Mesothelial cell of epicardium (in vitro differentiated cells): ENCODE measurements at regions not wholly inside any gene's neighbourhood (a gene's known extent, or its start where the extent isn't known, plus 50 kb on each side); places are given as distances from the start of the nearest gene placed in this dataset.

Experiments
- DNase-seq, 2 experiments: peaks; one replicate each; pipeline ENCODE4 v3.0.0; 2021; ENCODE audit warnings: low spot score in 2 of 2; ENCODE audit not compliant: unreplicated experiment in 2 of 2
- H3K27ac Mint-ChIP-seq: 2 replicates; pipeline ENCODE4 v1.8.0; 2021; ENCODE audit warnings: mixed read lengths
- H3K27me3 Mint-ChIP-seq: 2 replicates; pipeline ENCODE4 v1.8.0; 2021; ENCODE audit warnings: low read depth, mixed read lengths
- H3K36me3 Mint-ChIP-seq: 2 replicates; pipeline ENCODE4 v1.8.0; 2021; ENCODE audit warnings: mixed read lengths
- H3K4me1 Mint-ChIP-seq: 2 replicates; pipeline ENCODE4 v1.8.0; 2021; ENCODE audit warnings: mixed read lengths
- H3K4me3 Mint-ChIP-seq: 2 replicates; pipeline ENCODE4 v1.8.0; 2021; ENCODE audit warnings: mild to moderate bottlenecking, moderate library complexity, mixed read lengths
- H3K9me3 Mint-ChIP-seq: 2 replicates; pipeline ENCODE4 v1.8.0; 2021; ENCODE audit warnings: mixed read lengths
- TF ChIP-seq, protein P1 (sequence below): fragments of 200-600 bp; sonication (generic); IDR thresholded peaks from one replicate; pipeline ENCODE4 v1.5.0; 2021; ENCODE audit warnings: antibody characterized with exemption; ENCODE audit not compliant: unreplicated experiment

DNA sequence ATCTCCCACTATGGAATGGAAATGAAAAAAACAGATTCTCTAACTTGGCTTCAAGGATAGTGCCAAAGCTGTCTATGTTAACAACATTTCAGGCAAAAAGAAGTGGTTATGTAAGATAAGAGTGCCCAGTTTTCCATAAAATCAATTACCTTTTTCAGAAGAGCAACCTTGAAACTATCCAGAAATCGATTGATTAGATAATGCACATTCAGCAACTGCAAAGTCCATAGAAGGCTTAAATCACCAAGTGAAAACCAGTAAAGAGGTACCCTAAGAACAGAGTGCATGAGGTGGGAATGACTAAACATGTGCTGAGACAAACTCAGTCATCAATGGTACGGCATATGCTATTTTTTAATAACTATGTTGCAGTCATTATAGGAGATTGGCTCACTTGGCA is 71.9 kb upstream of the TNKS2 start:
- Mint-ChIP-seq H3K27me3 (peaks cover 6% of the 10 kb centered on the region), H3K27ac (no peak overlapping the region), H3K36me3 (no peaks in the 10 kb centered on the region), H3K4me3 (no peak overlapping the region), H3K4me1 (no peaks in the 10 kb centered on the region), H3K9me3 (peaks cover 3% of the 10 kb centered on the region)
- DNase-seq = no peak
- TF ChIP-seq, protein P1, sequence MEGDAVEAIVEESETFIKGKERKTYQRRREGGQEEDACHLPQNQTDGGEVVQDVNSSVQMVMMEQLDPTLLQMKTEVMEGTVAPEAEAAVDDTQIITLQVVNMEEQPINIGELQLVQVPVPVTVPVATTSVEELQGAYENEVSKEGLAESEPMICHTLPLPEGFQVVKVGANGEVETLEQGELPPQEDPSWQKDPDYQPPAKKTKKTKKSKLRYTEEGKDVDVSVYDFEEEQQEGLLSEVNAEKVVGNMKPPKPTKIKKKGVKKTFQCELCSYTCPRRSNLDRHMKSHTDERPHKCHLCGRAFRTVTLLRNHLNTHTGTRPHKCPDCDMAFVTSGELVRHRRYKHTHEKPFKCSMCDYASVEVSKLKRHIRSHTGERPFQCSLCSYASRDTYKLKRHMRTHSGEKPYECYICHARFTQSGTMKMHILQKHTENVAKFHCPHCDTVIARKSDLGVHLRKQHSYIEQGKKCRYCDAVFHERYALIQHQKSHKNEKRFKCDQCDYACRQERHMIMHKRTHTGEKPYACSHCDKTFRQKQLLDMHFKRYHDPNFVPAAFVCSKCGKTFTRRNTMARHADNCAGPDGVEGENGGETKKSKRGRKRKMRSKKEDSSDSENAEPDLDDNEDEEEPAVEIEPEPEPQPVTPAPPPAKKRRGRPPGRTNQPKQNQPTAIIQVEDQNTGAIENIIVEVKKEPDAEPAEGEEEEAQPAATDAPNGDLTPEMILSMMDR = no peak

DNA sequence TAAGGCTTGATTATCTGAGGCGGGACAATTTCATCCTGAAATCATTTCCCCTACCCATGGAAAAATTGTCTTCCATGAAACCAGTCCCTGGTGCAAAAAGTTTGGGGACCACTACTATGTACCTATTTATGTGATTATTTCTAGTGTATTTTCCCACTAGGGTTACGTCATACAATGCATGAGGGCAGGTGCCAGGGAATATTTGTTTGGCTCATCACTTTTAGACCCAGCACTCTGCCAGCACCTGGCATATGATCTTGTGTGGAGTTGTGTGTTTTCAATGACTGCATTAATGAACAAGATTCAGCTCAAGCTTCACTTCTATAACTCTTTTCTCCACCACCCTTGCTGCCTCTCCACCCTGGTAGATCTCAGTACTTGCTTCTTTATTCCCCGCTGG is 73.3 kb upstream of the TNKS2 start:
- no peaks in the 10 kb centered on the region for H3K36me3 Mint-ChIP-seq
- TF ChIP-seq, protein P1 = no peak
- H3K4me3 Mint-ChIP-seq = no peak overlapping the region
- DNase-seq = no peak
- H3K4me1 Mint-ChIP-seq = no peaks in the 10 kb centered on the region
- H3K9me3 Mint-ChIP-seq = peaks cover 3% of the 10 kb centered on the region
- H3K27me3 Mint-ChIP-seq = peaks cover 11% of the 10 kb centered on the region
- no peak overlapping the region for H3K27ac Mint-ChIP-seq

DNA sequence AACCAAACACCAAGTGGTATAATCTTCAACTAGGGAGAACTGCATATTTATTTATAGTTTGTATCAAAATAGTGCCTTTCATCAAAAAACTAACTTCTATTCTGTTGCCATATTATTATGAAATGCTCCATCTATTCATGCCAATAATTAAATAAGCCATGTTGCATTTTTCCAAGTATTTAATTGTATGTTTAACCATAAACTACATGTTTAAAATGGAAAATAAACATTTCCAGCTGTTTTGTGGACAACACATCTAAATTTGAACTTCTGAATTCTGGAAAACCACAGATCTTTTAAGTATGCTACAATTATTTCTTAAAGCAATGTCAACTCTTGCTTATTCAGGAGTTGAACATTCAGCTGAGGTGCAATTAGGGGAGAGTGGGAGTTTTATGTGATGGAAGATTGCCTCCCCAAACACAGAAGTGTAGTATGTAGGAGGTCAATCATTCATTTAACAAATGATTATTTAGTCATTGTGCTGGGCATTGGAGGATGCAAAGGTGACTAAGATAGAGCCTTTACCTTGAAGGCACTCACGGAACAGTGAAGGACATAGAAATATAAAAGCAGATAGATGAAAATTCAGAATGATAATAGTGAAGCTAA is 80.7 kb upstream of the PPP1R3C start:
- TF ChIP-seq, protein P1 = no peak
- Mint-ChIP-seq H3K4me3 (no peak overlapping the region), H3K36me3 (no peaks in the 10 kb centered on the region), H3K27me3 (peaks cover 1% of the 10 kb centered on the region), H3K4me1 (no peaks in the 10 kb centered on the region), H3K9me3 (peaks cover 4% of the 10 kb centered on the region), H3K27ac (no peak overlapping the region)
- no peak for DNase-seq

- Mint-ChIP-seq H3K9me3 (peaks cover 4% of the 10 kb centered on the region), H3K27me3 (no peaks in the 10 kb centered on the region), H3K4me1 (no peaks in the 10 kb centered on the region), H3K36me3 (no peaks in the 10 kb centered on the region), H3K27ac (no peak overlapping the region), H3K4me3 (no peak overlapping the region)
- DNase-seq = no peak
- TF ChIP-seq, protein P1 = no peak
These were observed 79.2 kb upstream of the PPP1R3C start for GRCh38 chr10:91711885-91712680.

GRCh38 chr10:91709394-91709798 is 76.5 kb upstream of the PPP1R3C start:
- no peaks in the 10 kb centered on the region for H3K36me3 Mint-ChIP-seq
- no peak for DNase-seq
- H3K27ac Mint-ChIP-seq = no peak overlapping the region
- H3K4me1 Mint-ChIP-seq = no peaks in the 10 kb centered on the region
- H3K27me3 Mint-ChIP-seq = no peaks in the 10 kb centered on the region
- TF ChIP-seq, protein P1 = no peak
- no peak overlapping the region for H3K4me3 Mint-ChIP-seq
- peaks cover 4% of the 10 kb centered on the region for H3K9me3 Mint-ChIP-seq
